ENCODE measurements at regions not wholly inside any gene's neighbourhood (a gene's known extent, or its start where the extent isn't known, plus 50 kb on each side); places are given as distances from the start of the nearest gene placed in this dataset.

- no peak for DNase-seq
Measured at GRCh38 chr20:56841346-56841908, 212.3 kb downstream of the TFAP2C start.

DNA sequence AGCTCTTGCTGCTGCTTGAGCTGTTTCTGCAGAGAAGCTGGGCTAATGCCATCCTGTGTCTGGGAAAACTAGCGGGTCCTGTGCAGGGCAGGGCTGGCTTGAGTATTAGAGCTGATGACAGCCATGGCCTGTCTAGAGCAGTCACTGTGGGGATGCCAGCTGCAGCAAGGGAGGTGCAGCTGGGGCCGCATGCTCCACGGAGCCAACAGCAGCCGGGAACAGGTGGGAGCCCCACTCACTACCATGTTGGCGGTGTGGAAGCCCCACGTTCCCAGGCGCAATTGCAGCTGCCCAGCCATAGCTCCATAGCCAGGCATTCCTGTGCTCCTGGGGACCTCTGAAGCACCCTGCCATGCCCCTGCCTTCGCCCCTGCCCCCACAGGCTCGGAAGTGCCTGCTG, 212.9 kb downstream of the TFAP2C start:
- DNase-seq, result no peak

DNA sequence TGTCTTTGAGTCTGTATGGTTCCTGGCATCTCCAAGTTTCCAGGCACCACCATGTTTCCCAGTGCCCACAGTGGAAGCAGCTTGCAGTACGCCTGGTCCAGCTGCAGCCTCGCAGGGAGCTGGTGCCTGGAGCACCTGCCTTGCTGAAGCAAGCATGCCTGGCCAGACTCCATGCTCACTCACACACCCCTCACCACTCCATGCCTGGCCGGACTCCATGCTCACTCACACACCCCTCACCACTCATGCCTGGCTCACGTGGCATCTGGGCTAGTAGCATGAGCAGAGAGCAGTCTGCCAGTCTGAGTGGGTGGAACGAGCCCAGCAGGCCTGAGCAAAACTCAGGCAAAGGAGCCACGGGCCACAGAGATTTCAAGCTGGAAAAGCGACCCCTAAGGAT, 214.3 kb downstream of the TFAP2C start:
- no peak for DNase-seq

- no peak for DNase-seq
Measured at GRCh38 chr20:56843817-56844216, 214.7 kb downstream of the TFAP2C start.

GRCh38 chr20:56845546-56846086, 216.5 kb downstream of the TFAP2C start:
- no peak for DNase-seq

GRCh38 chr20:56848561-56848960, 219.5 kb downstream of the TFAP2C start:
- no peak for DNase-seq

DNA sequence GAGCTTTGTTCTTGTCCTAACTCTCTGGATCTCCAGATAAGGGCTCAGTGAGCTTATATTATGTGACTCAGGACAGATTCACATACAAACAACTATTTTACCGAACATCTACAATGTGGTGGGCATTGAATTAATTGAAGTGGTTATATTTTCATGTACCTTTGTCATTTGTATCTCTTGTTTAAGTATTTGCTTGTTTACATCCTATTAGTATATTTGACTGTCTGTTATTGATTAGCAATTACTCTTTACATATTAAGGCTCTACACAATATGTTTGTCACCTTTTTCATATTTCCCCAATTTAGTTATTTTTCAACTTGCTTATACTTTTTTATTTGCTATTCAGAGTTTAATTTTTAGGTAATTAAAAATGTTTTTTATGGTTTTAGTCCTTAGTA, 222.4 kb downstream of the TFAP2C start:
- no peak for DNase-seq

GRCh38 chr20:56855708-56856107, 226.6 kb downstream of the TFAP2C start:
- no peak for DNase-seq

GRCh38 chr20:56857950-56858349, 228.8 kb downstream of the TFAP2C start:
- DNase-seq, result no peak

DNA sequence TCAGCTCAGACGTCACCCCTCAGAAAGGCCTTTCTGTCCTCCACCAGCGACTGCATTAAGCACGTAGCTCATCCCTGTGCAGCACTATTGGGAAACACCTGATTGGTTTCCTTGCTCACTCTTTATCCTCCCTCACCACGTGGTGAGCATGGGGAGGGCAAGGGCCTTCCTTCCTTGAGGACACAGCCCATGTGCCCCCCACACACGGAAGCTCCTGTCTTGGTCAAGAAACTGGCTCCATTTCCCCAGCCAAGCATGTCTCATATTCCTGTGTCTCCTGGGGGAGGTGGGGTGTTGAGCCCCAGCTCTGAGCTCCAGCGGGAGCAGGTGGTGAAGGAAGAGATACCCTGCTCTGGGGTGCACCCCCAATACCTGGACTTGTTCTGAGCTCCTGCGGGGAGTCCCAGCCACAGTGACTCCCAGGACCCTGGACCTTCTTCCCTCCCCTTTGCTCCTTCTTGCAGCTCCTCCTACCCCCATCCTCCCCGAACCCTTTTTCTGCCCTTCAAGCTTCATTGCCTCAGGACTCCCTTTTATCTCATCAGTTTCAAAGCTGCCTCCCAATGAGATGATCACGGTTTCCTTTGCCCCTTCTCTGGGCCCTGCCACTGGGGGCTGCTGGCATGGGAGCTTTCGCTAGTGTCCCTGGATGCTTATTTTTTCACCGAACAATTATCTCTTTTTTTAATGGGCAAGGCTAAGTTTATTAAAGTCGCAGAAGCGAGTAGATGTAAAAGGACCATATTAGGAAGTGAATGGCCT, 230.1 kb downstream of the TFAP2C start:
- DNase-seq, result no peak

DNA sequence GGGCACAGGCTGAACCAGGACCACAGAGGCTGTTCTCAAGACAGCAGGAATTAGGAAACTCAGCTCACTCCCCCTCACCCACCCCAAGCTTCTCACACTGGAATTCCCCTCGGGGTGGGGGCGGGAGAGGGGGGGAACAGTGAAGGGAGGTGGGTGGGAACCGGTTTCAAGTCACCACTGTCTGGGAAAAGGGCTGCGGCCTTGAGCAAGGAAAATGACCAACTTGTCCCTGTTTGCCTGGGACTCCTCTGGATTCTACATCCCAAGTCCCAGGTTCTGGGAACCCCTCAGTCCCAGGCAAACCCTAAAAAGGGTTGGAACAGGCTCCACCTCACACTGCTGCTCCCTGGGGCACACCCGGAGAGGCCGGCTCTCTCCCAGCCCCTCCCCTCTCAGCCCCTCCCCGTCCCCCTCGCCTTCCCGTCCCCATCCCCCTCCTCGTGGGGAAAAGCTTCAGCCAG, 230.7 kb downstream of the TFAP2C start:
- DNase-seq, result no peak

- DNase-seq, result no peak
Measured at GRCh38 chr20:56860413-56860812, 231.3 kb downstream of the TFAP2C start.

GRCh38 chr20:56861590-56861989, 232.5 kb downstream of the TFAP2C start:
- no peak for DNase-seq

DNA sequence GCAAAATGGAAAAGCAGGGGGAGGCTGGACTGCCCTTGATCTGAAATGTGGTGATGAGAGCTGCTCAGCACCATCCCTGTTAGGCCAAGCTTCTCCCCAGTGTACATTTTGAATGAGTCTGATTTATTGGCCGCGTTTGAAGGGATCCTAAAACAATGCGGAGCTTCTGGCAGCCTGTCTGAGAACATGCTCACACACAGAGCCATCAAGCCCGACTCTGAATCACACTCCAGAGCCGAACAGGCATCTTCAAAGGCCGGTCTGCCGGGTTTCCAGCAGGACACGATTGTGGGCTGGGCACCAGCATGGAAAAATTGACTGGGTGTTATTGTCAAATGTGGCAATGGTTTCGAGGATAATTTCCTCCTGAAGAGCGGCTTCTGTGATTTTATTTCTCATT, 235.9 kb downstream of the TFAP2C start:
- DNase-seq, result no peak

GRCh38 chr20:56867128-56867527, 238.0 kb downstream of the TFAP2C start:
- DNase-seq, result no peak

DNA sequence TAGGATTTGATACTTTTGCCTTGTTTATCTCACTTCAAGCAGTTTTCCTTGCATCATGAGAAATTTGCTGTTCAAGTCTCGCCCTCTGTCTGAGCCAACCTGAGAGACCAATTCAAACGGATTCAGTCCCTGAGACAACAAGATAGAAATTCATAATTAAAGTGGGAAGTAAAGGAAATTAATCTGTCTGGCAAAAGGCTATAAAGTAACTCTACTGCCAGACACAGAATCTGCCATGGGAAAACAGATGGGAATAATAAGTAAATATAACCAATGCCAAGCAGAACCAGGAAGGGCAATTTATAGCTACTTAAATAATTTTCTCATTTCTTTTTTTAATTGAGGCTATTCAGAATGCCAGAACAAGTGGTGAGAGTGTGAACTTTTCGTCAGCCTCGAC, 239.6 kb downstream of the TFAP2C start:
- DNase-seq, result no peak

- DNase-seq, result no peak
Measured at GRCh38 chr20:56870271-56870670, 241.2 kb downstream of the TFAP2C start.

DNA sequence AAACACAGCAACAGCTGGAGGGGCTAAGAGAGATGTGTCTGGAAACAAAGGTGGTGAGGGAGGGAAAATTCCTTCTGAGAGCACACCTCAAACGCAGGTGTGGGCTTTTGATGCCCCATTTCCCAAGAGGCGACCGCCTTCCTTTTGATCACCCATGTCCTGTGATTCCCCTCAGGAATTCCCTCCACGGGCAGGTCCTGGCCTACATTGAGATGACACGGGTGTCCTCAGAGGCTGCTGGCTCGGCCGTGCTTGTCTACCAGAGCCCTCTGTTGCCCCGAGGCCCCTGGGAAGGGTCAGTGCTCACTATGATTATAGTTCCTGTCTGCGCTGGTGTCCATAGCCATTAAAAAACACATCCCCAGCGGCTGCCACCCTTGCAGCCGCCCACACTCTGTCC, 242.6 kb downstream of the TFAP2C start:
- no peak for DNase-seq

DNA sequence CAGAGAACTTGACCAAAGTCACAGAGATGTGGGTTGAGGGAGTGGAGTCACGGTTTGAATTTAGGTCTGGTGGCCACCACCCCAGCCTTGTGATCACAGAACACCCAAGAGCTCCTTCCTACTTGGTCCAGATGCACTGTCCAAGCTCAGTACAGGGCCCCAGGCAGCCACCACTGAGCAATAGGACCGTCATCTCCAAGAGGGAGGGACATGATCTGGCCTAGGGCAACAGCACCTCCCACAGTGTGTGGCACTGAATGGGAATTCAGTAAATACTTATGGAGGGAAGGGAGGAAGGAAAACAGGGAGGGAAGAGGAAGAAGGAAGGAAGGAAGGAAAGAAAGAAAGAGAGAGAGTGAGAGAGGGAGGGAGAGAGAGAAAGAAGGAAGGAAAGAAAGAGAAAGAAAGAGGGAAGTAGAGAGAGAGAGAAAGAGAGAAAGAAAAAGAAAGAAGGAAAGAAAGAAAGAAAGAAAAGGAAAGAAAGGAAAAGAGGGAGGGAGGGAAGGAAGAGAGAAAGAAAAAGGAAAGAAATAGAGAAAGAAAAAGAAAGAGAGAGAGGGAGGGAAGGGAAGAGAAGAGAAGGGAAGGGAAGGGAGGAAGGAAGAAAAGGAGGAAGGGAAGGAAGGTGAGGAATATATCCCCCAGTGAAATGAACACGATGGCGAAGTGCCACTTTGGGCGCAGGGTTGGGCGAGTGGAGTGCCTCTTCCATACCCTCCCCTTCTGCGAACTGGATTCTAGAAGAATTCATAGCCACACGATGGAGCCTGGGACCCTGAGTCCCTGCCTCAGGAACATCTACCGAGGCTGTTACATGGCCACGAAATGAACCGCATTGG, 243.7 kb downstream of the TFAP2C start:
- DNase-seq, result no peak

GRCh38 chr20:56873836-56874235, 244.7 kb downstream of the TFAP2C start:
- DNase-seq, result no peak

DNA sequence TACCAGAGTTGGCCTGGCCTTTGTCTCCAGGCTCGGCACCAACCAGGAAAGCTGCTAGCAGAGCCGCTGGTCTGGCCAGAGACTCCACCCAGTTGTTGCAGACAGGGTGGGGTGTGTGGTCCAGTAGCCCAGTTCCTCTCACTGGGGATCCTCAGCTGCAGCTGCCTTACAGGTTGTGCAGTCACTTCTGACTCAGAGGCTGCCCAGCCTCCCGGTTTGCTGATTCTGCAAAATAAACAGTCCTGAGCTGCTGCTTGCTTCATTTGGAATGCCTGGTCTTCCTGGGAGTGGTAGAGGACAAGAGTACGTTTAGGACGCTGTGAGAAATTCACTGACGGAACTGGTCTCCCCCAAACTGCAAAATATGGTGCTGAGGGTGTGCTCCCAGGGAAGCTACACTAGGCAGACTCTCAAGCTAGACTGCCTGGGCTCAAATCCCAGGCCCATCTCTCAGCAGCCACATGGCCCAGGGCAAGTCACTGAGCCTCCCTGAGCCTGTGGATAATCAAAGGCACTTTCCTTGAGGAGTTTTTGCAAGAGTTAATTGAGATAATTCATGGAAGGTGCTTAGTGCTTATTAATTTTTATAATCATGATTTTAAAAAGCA, 246.1 kb downstream of the TFAP2C start:
- DNase-seq, result no peak

DNA sequence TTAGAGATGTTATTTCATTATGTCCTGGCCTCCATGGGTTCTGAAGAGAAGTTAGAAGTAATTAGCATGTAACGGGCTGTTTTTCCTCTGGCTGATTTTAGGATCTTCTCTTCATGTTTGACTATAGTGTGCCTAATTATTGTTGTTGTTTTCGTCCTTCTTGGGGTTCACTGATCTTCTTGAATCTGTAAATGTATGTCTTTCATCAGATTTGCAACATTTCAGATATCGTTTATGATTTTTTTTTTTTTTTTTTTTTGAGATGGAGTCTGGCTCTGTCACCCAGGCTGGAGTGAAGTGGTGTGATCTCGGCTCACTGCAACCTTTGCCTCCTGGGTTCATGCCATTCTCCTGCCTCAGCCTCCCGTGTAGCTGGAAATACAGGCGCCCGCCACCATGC, 246.7 kb downstream of the TFAP2C start:
- no peak for DNase-seq

- DNase-seq, result no peak
Measured at GRCh38 chr20:56885521-56885920, 256.4 kb downstream of the TFAP2C start.

All from hematopoietic multipotent progenitor cell treated with erythropoietin and hydrocortisone succinate and interleukin-3 and kit ligand, for 4 days (in vitro differentiated cells).